ENCODE measurements at regions not wholly inside any gene's neighbourhood (a gene's known extent, or its start where the extent isn't known, plus 50 kb on each side); places are given as distances from the start of the nearest gene placed in this dataset.
"Not testable (repeated sequence)": the region's sequence is repeated elsewhere in the genome, so short reads cannot be mapped to it uniquely, and the experiment has no call there.

DNA sequence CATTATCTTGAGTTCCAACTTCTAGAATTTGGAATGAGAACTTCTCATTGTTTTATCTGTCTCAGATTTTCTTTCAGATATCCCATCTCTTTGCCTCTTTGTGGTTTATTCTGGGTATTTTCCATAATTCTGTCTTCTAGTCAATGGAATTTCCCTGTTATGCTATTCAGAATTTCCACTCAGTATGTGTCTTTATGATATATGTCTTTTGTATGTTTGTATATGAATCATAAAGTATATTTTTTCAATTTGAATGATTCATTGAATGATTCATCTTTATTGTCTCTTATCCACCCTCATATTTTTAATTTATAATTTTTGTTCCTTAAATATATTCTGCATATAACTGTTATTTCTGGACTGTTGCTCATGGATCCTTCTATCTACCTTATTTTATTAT lies 729.7 kb upstream of the GOT2 start:
- intact Hi-C loops (cut with micrococcal nuclease): no loop called here
- no peak overlapping the region for H3K27ac Mint-ChIP-seq
- H3K36me3 Mint-ChIP-seq (ENCODE audit: low read depth): no peaks in the 10 kb centered on the region
- no peaks in the 10 kb centered on the region for H3K27me3 Mint-ChIP-seq (ENCODE audit: low read depth)
- no peak overlapping the region for H3K4me3 Mint-ChIP-seq (ENCODE audit: low read depth)
- H3K4me1 Mint-ChIP-seq (ENCODE audit: low read depth): no peaks in the 10 kb centered on the region
- no peak for DNase-seq (ENCODE audit: low spot score)
- H3K9me3 Mint-ChIP-seq: no peaks in the 10 kb centered on the region

DNA sequence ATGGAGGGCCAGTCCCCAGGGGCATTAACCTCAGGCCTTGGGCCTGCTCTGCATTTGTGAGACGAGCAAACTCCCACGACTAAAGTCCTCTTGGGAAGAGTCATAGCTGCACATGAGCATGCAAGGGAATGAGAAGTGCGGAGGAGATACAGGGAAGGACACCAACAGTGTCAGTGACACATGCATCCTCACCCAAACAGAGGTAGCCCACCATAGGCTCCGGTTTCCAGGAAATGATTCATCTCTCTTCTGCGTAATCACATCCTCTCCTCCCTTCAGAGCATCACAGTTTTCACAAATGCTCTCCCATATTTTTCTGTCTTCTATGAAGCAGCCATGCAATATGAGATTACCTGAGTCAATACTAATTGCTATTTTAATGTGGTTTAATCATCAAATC lies 725.7 kb upstream of the GOT2 start:
- H3K4me1 Mint-ChIP-seq (ENCODE audit: low read depth): no peaks in the 10 kb centered on the region
- DNase-seq (ENCODE audit: low spot score): no peak
- no peaks in the 10 kb centered on the region for H3K36me3 Mint-ChIP-seq (ENCODE audit: low read depth)
- H3K9me3 Mint-ChIP-seq: no peaks in the 10 kb centered on the region
- intact Hi-C loops (cut with micrococcal nuclease): no loop called here
- H3K27ac Mint-ChIP-seq: no peak overlapping the region
- H3K27me3 Mint-ChIP-seq (ENCODE audit: low read depth): no peaks in the 10 kb centered on the region
- H3K4me3 Mint-ChIP-seq (ENCODE audit: low read depth): no peak overlapping the region

DNA sequence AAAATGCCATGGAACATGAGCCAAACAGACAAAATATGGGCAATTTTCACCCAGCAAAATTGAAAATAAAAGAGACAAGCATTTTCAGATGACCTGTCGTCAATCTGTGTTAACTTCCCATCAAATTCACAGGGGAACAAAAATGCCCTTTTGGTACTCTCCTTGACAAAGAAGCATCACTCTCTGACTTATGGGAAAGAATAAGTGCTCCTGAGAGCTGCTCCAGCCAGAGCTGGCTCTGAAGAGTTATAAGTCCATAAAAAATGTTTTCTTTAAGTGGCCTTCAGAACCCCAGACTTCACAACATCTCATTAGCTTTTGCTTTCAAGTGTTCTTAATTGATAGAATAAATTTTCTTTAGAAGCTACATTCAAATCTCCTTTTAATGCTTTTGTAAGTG lies 721.4 kb upstream of the GOT2 start:
- intact Hi-C loops (cut with micrococcal nuclease): no loop called here
- Mint-ChIP-seq H3K4me3 (ENCODE audit: low read depth) (no peak overlapping the region), H3K27me3 (ENCODE audit: low read depth) (no peaks in the 10 kb centered on the region), H3K4me1 (ENCODE audit: low read depth) (no peaks in the 10 kb centered on the region), H3K36me3 (ENCODE audit: low read depth) (no peaks in the 10 kb centered on the region), H3K27ac (no peak overlapping the region), H3K9me3 (peaks cover 10% of the 10 kb centered on the region)
- DNase-seq (ENCODE audit: low spot score): no peak

DNA sequence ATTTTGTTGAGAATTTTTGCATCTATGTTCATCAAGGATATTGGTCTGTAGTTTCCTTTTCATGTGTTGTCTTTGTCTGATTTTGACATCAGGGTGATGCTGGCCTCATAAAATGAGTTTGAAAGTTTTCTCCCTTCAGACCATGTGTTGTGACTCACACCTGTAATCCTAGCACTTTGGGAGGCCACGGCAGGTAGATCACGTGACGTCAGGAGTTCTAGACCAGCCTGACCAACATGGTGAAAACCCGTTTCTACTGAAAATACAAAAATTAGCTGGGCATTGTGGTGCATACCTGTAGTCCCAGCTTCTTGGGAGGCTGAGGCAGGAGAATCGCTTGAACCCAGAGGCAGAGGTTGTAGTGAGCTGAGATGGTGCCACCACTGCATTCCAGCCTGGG lies 716.4 kb upstream of the GOT2 start:
- H3K36me3 Mint-ChIP-seq (ENCODE audit: low read depth); DNase-seq (ENCODE audit: low spot score); intact Hi-C loops (cut with micrococcal nuclease); H3K4me1 Mint-ChIP-seq (ENCODE audit: low read depth); H3K4me3 Mint-ChIP-seq (ENCODE audit: low read depth); H3K27ac Mint-ChIP-seq; H3K27me3 Mint-ChIP-seq (ENCODE audit: low read depth): not testable (repeated sequence)
- H3K9me3 Mint-ChIP-seq: peaks cover 14% of the 10 kb centered on the region

DNA sequence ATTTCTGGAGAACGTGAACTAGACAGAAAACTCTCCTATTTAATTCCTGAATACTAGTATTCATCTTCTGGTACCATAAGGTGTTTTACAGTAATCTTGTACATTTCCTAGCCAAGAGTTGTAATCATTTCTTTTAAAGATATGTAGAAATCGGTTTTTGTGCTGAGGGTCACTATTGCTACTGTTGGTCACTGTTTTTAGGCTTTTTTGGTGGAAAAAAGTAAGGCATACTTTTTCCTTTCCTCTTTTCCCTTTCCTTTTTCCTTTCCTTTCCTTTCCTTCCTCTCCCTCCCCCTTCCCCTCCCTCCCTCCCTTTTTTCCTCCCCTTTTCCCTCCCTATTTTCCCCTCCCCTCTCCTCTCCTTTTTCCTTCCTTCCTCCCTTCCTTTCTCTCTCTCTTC lies 706.4 kb upstream of the GOT2 start:
- H3K27ac Mint-ChIP-seq: no peak overlapping the region
- intact Hi-C loops (cut with micrococcal nuclease): no loop called here
- peaks cover 4% of the 10 kb centered on the region for H3K9me3 Mint-ChIP-seq
- no peaks in the 10 kb centered on the region for H3K4me1 Mint-ChIP-seq (ENCODE audit: low read depth)
- DNase-seq (ENCODE audit: low spot score): no peak
- H3K27me3 Mint-ChIP-seq (ENCODE audit: low read depth): no peaks in the 10 kb centered on the region
- no peaks in the 10 kb centered on the region for H3K36me3 Mint-ChIP-seq (ENCODE audit: low read depth)
- no peak overlapping the region for H3K4me3 Mint-ChIP-seq (ENCODE audit: low read depth)

DNA sequence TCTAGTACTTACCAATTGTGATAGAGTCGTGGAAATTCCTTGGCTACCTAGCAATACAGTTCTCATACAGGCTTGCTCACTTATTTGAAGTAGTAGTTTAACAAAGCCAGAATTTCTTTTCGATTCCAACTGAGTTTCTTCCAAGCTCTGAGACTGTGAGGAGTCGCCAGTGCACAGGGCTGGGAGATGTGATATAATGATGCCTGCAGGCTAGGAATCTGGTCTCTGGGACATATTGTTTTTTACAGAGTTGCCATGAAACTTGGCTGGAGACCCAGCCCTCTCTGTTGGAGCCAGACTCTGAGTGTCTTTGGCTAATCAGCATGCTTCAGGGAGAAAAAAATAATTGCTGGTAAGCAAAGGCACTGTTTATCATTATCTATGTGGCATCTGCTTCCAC lies 698.8 kb upstream of the GOT2 start:
- H3K4me1 Mint-ChIP-seq (ENCODE audit: low read depth): no peaks in the 10 kb centered on the region
- H3K36me3 Mint-ChIP-seq (ENCODE audit: low read depth): no peaks in the 10 kb centered on the region
- intact Hi-C loops (cut with micrococcal nuclease): no loop called here
- DNase-seq (ENCODE audit: low spot score): no peak
- no peak overlapping the region for H3K4me3 Mint-ChIP-seq (ENCODE audit: low read depth)
- H3K27me3 Mint-ChIP-seq (ENCODE audit: low read depth): no peaks in the 10 kb centered on the region
- H3K27ac Mint-ChIP-seq: no peak overlapping the region
- H3K9me3 Mint-ChIP-seq: no peaks in the 10 kb centered on the region

DNA sequence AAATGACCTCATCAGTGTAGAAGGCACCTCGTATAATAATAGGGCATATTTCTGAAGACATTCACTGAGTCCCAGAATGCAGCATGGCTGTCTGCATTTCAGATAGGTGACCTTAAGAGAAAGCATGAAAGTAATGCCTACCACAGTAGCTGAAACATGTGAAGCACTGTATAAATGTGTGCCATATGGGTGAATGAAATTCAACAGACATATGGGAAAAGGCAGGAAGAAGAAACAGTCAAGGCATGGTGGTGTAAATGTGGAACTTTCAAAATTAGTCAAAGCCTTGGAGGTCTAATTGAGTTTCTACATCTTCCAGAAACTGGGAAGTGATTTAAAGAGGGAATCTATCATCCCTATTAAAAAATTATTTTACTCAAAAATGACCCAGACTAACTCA lies 698.2 kb upstream of the GOT2 start:
- Mint-ChIP-seq H3K4me3 (ENCODE audit: low read depth) (no peak overlapping the region), H3K36me3 (ENCODE audit: low read depth) (no peaks in the 10 kb centered on the region), H3K27ac (no peak overlapping the region), H3K9me3 (no peaks in the 10 kb centered on the region), H3K4me1 (ENCODE audit: low read depth) (no peaks in the 10 kb centered on the region), H3K27me3 (ENCODE audit: low read depth) (no peaks in the 10 kb centered on the region)
- intact Hi-C loops (cut with micrococcal nuclease): no loop called here
- DNase-seq (ENCODE audit: low spot score): no peak

DNA sequence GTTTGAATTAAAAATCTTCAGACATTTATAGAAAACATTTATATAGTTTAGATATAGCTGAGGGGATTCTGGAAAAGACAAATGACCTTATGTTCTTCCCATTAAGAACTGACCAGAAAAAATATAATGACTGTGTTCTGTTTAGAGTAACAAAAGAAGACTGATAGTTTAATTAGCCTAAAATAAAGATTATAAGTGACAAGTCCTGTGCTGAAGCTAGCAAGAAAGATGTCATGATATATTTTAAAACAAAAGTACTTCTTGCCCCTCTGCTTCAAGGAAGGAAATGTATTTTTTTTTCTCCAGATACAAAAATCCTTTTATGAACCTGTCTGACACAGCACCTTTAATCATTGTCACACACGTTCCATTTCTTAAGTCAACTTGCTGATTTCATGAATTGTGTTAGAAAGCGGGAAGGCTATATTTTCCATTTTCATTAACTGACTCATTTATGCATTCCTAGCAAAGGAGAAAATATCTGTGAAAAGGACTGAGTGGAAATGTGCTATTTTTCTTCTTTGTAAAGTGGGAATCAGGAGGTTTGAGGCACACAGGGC lies 690.7 kb upstream of the GOT2 start:
- no peak overlapping the region for H3K4me3 Mint-ChIP-seq (ENCODE audit: low read depth)
- intact Hi-C loops (cut with micrococcal nuclease): no loop called here
- no peaks in the 10 kb centered on the region for H3K27me3 Mint-ChIP-seq (ENCODE audit: low read depth)
- H3K36me3 Mint-ChIP-seq (ENCODE audit: low read depth): no peaks in the 10 kb centered on the region
- DNase-seq (ENCODE audit: low spot score): no peak
- H3K4me1 Mint-ChIP-seq (ENCODE audit: low read depth): no peaks in the 10 kb centered on the region
- no peak overlapping the region for H3K27ac Mint-ChIP-seq
- H3K9me3 Mint-ChIP-seq: no peaks in the 10 kb centered on the region

DNA sequence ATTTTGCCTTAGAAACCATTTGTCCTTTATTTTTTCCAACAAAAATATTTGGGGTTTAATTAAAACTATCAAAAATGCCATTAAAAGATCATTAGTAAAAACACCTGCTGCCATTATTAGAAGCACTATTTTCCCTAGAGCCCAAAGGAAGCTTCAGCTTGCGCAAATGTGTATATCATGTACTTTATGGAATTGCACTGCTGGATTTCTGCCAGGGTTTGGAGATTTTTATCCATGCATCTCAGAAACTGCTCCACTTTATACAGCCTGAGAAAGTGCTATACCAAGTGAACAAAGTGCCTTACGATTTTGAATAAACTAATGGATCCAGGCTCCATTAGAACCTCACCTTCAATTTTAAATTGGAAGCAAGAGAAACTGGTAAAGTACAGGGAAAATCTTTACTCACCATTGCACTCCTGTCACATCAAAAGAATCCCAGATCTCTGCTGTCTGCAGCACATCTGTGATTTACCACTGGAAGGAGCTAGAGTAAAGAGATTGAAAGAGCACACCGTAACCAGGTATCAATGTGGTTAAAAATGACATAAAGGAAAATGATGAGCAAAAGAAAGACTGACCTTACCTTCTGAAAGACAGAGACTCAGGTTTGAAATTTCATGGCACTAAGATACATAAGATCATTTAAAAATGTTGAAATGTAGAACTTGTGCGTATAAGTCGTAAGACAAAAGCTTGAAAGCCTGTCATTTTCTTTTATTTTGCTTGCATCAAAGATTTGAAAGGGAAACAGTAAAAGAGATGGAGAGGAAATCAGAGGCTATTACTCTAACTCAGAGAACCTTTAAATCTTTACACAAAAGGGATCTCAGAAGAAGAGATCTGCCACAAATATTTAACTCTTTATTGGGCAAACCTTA lies 678.1 kb upstream of the GOT2 start:
- no peak for DNase-seq (ENCODE audit: low spot score)
- H3K4me1 Mint-ChIP-seq (ENCODE audit: low read depth): no peaks in the 10 kb centered on the region
- no peak overlapping the region for H3K4me3 Mint-ChIP-seq (ENCODE audit: low read depth)
- no peaks in the 10 kb centered on the region for H3K27me3 Mint-ChIP-seq (ENCODE audit: low read depth)
- no peaks in the 10 kb centered on the region for H3K36me3 Mint-ChIP-seq (ENCODE audit: low read depth)
- peaks cover 3% of the 10 kb centered on the region for H3K9me3 Mint-ChIP-seq
- no peak overlapping the region for H3K27ac Mint-ChIP-seq
- intact Hi-C loops (cut with micrococcal nuclease): no loop called here

DNA sequence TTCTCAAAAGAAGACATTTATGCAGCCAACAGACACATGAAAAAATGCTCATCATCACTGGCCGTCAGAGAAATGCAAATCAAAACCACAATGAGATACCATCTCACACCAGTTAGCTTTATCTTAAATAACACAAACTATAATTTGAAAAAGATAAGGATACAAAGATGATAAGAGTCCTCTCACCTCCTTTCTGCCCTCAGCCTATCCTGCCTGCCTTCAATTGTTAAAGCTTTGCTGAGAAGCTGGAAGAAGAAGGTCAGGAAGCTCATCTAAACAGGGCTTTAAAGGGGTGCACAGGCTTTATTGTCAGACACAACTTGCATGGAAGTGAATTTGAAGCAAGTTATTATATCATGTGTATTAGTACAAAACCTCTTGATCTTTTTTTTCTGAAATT lies 676.3 kb upstream of the GOT2 start:
- DNase-seq (ENCODE audit: low spot score): no peak
- intact Hi-C loops (cut with micrococcal nuclease): no loop called here
- H3K36me3 Mint-ChIP-seq (ENCODE audit: low read depth): no peaks in the 10 kb centered on the region
- no peak overlapping the region for H3K27ac Mint-ChIP-seq
- H3K4me1 Mint-ChIP-seq (ENCODE audit: low read depth): no peaks in the 10 kb centered on the region
- no peak overlapping the region for H3K4me3 Mint-ChIP-seq (ENCODE audit: low read depth)
- no peaks in the 10 kb centered on the region for H3K27me3 Mint-ChIP-seq (ENCODE audit: low read depth)
- peaks cover 3% of the 10 kb centered on the region for H3K9me3 Mint-ChIP-seq

DNA sequence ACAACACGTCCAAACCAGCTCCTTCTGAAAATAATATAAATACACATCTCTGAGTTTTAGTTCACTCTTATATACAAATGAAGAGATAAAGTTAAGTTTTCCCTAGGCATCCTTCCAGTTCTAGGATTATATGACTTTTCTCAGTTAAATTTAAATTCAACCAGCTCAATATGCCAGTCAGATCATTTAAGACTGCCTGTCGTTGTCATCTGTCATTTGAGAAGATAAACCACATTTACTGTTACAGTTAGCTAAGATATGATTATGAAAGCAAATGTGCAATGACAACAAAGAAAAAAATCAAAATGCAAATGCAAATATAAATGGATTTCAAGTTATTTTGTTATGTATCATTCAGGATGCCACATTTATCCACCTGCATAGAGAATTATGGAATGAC lies 671.7 kb upstream of the GOT2 start:
- no peak for DNase-seq (ENCODE audit: low spot score)
- H3K4me1 Mint-ChIP-seq (ENCODE audit: low read depth): no peaks in the 10 kb centered on the region
- no peak overlapping the region for H3K27ac Mint-ChIP-seq
- peaks cover 3% of the 10 kb centered on the region for H3K9me3 Mint-ChIP-seq
- no peaks in the 10 kb centered on the region for H3K27me3 Mint-ChIP-seq (ENCODE audit: low read depth)
- H3K4me3 Mint-ChIP-seq (ENCODE audit: low read depth): no peak overlapping the region
- H3K36me3 Mint-ChIP-seq (ENCODE audit: low read depth): no peaks in the 10 kb centered on the region
- intact Hi-C loops (cut with micrococcal nuclease): no loop called here

DNA sequence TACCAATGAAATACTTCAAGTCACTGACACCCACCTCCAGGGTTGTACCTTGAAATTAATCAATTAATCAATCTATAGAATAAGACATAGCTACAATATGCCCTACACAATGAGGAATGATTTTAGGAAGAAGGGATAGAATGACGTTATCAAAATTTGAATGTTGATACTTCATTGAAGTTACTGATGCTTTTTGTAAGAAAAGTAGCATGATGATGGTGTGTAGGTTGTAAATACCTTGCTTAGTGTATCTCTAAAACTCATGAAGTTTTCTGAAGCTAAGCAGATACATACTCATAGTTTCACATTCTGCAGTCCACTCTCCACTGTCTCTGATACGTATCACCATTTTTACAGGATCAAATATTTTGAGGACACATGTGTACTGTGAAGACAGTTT lies 670.4 kb upstream of the GOT2 start:
- Mint-ChIP-seq H3K4me3 (ENCODE audit: low read depth) (no peak overlapping the region), H3K27me3 (ENCODE audit: low read depth) (no peaks in the 10 kb centered on the region), H3K27ac (no peak overlapping the region), H3K36me3 (ENCODE audit: low read depth) (no peaks in the 10 kb centered on the region), H3K9me3 (peaks cover 3% of the 10 kb centered on the region), H3K4me1 (ENCODE audit: low read depth) (no peaks in the 10 kb centered on the region)
- intact Hi-C loops (cut with micrococcal nuclease): no loop called here
- no peak for DNase-seq (ENCODE audit: low spot score)

DNA sequence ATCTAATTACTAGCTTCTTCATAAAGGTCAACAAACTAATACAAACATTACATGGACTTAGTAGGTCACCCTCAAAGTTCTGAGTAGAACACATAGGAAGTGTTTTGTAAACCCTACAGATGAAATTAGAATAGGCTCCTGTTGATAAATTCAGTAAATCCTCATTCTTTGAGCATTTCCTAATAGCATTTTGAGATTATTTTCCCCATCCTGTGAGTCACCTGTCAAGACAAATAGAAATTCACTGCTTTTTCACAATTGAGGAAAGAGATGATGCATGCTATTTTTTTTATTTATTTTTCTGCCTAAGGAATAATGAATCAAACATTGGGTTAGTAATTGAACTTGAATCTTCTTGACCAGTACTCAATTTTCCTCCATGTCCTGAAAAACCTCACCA lies 666.7 kb upstream of the GOT2 start:
- intact Hi-C loops (cut with micrococcal nuclease): no loop called here
- no peak for DNase-seq (ENCODE audit: low spot score)
- H3K9me3 Mint-ChIP-seq: no peaks in the 10 kb centered on the region
- H3K27me3 Mint-ChIP-seq (ENCODE audit: low read depth): no peaks in the 10 kb centered on the region
- no peaks in the 10 kb centered on the region for H3K36me3 Mint-ChIP-seq (ENCODE audit: low read depth)
- no peak overlapping the region for H3K27ac Mint-ChIP-seq
- no peak overlapping the region for H3K4me3 Mint-ChIP-seq (ENCODE audit: low read depth)
- H3K4me1 Mint-ChIP-seq (ENCODE audit: low read depth): no peaks in the 10 kb centered on the region
